GM21367 (cell line): ENCODE measurements at regions not wholly inside any gene's neighbourhood (a gene's known extent, or its start where the extent isn't known, plus 50 kb on each side); places are given as distances from the start of the nearest gene placed in this dataset.

Source experiments
- ATAC-seq: cut with Tn5 transposase; IDR thresholded peaks from one replicate; pipeline ENCODE4 v1.9.1; 2021; ENCODE audit not compliant: unreplicated experiment

DNA sequence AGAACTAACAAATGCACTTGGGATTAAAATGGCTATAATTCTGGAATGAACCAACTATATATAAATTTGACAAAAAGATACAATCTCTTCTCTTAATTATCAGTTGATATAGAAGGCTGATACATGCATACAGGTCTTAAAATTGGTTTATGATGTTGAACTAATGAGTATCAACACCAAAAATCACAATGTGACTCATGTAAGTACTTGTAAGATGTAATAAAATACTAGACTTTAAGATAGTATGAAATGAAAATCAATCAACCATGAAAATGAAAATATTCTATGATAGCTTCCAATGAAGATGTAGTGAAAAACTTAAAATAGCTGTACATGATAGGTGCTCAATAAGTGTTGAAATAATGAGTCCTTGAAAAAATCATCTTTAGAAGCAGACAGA is 116.6 kb upstream of the SOX5 start:
- ATAC-seq = no peak

DNA sequence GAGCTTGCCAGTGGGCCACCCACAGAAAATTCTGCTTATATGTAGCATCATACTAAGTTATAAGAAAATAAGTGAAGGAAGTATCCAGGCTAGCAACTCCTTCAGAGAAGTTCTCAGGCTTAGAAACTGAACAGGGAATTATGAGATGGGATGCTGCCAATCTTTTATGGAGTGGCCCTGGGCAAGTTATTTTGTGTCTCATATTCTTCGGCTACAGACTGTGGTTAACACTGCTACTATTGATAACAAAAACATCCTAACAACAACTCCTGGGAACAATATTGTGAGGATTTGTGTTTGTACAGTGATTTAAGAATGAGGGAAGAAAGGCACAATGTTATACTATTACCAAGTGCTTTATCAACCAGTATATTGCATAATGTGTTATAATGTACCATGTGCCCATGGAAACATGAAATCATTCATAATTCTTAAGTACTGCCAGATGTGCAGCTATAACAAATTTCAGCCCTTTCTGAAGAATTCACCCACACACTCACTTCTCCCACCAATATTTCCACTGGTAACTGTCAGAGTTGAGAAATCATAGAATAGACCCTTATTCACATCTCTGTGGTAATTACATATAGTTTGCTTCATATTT is 113.3 kb upstream of the SOX5 start:
- no peak for ATAC-seq

DNA sequence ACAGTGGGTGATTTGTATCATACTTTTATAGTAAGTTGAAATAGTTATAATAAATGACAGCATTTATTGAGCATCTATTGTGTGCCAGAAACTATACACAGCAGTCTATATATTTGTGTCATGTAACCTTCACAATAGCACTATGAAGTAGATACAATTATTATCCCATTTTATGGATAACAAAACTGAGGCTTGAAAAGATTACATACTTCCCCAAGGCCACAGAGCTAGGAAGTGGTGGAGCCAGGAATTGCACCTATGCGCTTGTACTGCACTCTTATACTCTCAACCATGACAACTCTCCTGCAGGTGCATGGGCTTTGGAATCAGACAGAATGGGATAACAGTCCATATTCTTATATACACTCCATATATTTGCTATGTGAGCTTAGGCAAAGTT is 110.6 kb upstream of the SOX5 start:
- no peak for ATAC-seq

DNA sequence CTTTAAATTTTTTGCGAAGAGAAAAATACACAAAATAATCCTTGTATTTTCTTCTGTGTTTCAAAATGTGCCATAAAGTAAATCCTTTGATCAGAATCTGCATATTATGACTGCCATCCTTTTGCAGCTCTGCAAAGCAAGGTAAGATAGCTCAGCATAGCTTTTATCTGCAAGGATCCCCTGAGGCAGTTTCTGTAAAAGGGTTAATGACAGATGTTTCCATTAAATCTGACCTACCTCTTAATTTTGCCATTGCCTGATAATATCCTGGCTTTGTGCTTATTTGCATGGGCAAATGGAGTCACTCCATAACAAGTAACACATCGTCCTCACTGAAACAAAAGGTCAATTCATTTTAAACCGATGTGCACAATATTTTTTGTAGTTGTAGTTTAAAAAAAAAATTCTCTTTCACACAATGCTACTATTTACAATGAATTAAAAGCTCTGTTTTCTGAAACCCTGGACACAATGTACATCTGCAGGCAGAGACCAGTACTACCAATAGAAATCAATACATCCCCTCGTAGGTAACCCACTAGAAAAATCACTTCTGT is 108.5 kb upstream of the SOX5 start:
- ATAC-seq = no peak

DNA sequence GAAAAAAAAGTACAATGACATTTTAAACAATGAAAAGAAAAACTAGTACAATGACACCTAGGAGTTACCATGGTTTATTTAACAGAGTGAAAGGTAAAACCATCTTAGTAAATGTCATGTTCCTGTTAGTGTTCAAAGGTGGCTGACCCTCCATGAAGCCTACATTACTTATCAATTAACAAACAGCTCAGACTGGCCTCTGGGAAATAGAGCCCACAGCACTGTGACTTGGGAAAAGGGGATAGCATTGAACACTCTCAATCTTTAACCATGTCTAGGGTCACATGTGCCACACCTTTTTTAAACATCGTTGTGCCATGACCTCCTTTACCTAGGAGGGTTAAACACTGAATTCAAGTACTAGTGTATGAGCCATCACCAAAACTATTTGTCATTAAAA is 106.3 kb upstream of the SOX5 start:
- no peak for ATAC-seq

DNA sequence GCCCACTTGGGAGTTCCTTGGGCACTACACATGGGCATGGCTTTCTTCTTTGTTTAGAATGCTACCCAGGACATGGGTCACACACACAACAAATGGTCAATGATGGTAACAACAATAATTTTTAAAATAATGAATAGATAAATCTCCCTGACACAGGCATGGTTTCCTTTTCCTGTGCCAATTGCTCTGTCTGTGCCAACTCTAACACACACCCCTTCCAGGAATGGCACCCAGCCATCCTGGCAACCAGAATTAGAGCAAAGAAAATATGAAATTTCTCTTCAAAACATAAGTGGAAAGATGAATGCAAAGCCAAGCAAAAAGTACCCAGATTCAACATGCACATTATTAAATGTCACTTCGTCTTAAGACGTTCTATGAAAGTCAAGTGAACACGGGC is 104.9 kb upstream of the SOX5 start:
- ATAC-seq = no peak

DNA sequence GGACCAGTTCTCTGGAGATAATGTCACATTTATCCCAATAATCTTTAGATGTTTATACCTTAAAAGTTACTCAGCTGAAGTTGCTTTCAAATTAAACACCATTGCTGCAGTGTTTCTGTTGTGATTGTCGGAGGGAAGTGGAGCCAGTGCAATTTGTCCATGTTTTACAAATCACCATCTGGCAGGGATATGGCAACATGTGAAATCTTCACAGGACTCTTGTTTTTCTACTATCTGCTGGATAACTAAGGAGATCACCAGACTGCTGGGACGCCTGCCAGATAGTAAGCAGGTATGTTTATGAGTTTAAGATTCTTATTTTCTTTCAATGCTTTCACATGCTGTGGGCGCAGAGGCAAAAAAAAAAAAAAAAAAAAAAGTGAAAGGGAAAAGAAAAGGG is 100.3 kb upstream of the SOX5 start:
- no peak for ATAC-seq

DNA sequence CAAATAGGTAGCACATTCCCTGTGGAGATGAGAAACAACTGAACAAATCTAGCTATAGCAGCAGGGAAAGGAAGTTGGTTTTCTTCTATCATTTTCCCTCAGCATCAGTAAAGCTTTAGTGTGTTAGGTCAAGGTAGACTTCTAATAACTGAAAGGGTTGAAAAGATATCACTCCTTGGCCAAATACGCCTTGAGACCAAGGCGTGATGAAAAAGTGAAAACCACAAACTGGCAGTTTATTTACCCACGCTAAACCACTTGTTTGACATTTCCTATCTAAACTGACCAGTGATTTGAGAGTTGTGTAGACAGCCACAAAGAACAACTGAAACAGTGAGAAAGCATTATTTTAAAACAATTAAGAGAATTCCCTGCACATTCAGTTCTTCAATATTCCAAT is 99.6 kb upstream of the SOX5 start:
- ATAC-seq = no peak

DNA sequence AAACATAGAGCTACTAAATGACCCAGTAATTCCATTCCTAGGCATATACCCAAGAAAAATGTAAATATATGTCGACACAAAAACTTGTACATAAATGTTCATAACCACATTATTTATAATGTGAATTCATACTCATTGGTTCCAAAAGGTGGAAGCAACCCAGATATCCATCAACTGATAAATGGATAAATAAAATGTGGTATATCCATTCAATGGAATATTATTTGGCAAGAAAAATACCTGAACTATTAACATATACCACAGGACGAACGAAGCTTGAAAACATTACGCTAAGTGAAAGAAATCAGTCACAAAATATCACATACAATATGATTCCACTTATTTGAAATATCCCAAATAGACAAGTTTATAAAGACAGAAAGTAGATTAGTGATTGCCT is 99.0 kb upstream of the SOX5 start:
- no peak for ATAC-seq

DNA sequence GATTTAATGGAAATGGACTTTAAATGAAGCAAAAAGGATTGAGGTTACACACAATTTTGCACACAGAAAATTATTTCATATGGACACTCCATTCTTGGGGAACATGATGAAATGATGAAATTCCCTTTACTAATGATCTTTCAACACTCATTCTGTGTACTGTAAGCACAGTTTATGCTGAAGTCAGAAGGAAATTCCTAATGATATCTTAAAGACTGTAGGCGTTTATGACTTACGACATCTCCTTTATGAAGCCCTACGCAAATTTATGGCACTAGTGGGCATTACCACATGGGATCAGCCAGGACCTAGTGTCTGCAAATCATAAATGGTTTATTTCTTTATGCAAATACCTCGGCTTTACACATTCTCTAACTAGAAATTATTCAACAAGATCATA is 97.9 kb upstream of the SOX5 start:
- ATAC-seq = no peak

DNA sequence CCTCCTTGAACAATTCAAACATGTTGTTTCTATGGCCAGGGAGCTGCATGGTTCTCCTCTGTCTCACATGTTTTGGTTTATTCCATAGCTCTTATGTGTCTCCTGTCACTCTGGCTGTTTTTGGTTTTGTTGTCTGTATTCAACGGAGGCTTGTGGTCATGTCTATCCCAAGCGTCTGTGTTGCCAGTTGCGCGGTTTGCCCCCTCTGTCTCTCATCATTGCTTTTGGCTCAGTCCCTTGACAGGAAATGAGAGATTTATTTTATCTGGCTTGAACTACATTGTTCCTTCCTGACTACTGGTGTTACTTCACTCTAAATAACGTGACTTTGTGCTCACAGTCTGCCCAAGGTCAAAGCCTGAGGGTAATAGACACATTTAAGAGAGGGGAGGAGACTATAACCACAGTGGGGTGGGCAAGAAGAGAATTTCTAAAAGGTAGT is 96.4 kb upstream of the SOX5 start:
- ATAC-seq = no peak

DNA sequence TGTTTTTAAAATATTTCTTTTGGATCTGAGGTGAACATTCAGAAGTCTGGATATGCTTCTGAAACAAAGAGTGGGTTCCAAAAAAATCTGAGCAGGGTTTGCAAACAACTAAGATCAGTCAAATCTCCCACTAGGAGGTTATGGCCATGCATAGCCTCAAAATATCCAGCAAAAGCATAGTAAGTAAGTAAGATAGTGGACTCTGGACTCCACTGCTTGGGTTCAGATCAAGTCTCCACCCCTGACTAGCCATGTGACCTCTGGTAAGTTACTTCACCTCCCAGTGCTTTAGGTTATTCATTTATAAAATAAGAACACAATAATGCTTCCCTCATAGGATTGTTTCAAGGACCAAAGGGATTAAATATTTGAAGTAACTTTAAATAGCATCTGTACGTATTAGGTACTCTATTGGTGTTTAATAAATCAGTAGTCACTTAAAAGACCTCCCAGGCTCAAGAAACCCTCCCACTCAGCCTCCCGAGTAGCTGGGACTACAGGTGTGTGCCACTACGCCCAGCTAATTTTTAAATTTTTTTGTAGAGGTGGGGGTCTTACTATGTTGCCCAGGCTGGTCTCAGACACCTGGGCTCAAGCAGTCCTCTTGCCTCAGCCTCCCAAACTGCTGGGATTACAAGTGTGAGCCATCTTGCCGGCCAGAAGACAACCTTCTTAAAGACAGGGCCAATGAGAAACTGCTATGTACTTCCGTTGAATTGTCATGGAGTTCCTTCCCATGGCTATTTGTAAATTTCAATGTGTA is 95.7 kb upstream of the SOX5 start:
- ATAC-seq = no peak

DNA sequence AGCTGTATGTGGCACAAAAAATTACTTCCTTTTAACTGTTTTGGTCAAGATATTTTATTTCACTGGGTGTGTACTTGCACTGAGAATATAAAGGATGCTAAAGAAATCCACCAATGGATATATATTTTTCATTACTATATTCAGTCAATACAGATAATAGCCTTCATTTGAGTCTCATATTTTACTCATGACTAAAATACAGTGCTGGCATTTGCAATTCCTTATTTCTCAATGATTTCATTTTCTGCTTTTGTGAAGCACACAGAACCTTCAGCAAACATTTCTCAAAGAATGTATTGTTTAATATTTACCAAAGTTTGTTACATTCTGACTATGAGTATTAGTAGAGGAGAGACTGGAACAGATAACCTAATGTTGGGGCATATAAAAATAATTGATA is 93.2 kb upstream of the SOX5 start:
- ATAC-seq = no peak

DNA sequence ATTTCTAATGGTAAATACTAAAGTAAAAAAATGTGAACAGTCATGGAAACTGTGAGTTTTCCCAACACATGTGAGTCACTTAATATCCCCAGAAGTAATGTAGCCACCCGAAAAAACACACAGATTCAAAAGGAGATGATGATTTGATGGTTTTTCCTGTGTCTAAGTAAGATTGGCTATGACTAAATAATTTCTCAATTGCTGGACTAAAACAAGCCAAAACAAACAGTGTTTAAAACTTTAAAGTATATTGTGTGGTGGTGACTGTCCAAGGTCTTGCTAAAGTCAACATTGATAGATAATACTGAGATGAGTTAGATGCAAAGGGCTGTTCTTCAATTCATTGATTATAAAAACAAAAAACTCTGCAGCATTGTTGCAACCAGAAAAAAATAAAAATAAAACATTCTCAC is 89.6 kb upstream of the SOX5 start:
- ATAC-seq = no peak

DNA sequence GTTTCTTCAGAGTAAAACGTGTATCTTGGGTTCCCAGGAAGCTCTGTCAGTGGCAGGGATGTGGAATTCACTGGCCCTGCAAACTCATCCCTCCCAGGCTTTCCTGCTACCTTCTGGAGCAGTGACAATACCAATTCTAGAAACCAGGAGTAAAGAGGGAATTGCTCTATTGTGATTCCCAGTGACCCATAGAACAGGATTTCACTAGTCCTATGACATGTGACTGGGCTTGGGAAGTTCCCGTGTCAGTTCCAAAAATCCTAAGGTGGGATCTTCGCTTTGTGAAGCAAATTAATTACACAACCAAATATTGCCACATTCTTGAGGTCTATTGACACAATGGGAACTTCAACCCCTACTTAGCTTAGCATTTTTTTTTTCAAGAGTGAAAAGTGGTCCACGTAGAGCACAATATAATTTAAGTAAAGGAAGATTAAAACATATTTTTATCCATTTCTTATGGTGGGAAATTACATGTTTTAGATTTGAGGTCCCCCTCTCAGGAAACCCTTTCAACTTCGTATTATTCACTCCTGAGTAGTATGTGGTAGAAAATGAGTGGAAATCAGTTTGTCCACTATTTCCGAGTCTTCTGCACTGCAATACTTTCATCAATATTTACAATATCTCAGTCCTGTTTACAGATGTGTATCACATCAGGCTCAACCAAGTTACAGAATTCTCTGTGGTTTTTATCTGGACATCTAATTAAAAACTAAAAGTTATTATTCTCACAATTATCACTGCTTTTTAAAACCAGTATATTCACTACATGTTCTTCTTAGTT is 88.9 kb upstream of the SOX5 start:
- no peak for ATAC-seq

DNA sequence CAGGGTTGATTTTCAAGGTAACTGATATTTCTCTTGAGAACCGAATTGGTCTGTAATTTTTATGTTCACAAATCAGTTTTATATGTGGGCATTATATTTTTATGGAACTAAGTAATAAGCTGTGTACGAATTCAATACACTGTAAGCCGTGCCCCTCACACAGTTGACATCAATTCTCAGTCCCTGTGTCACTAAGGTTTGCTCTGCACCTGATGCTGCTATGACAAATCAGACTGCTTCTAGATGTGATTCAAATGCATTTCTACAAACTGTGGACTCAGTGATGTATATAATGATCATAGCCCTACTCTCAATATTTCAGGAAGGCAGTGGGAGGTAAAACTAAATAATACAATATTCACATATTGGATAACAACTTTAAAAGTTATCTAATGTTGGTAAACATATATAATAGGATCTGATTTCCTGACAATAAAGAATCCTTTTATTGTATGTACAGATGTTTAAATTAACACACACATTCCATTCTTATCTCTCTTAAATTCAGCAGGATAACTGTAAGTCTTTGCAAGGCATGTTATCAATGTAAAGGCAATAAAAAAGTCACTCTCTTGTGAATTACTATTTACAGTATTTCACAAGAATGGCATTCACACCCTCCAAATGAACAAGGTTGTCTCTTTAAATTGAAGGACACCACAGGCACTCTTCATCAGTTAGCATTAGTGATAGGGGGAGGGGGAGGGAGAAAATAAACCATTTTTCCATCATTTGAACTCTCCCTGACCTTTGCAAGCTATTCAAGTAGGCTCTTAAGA is 87.2 kb upstream of the SOX5 start:
- ATAC-seq = no peak

DNA sequence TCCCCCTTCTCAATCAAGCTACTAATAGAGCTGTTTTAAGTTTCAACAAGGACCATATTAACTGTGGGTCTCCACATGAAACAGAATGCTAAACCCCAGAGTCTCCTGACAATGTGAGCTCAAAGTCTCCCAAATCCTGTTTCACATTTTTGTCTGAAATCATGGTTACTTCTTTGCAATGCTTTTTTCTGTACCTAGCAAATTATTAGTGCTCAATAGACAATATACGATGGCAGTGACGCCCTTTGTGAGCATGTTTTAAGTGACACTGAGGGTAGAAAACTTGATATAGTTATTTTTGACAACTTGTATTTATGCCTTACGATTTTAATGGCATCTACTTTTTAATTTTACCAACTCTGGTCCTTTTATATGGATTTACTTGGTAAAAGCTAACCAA is 85.4 kb upstream of the SOX5 start:
- no peak for ATAC-seq

DNA sequence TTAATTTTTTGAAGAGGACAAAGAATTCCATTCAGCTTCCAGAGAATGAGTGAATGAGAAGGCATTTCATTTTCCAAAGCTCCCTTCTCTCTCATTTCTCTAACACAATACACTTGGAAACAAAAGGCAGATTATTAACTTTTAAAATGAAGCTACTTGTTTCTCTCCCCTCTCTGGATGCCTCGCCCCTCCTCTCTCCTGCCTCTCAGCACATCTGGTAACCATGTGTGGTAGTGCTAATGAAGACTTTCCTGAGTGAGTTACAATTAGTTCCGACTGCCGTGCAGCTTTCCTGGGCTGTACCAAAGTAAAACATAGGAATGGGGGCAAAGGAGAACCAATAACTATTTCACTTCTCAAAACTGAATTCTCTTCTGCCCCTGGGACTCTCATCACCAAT is 84.7 kb upstream of the SOX5 start:
- ATAC-seq = no peak

DNA sequence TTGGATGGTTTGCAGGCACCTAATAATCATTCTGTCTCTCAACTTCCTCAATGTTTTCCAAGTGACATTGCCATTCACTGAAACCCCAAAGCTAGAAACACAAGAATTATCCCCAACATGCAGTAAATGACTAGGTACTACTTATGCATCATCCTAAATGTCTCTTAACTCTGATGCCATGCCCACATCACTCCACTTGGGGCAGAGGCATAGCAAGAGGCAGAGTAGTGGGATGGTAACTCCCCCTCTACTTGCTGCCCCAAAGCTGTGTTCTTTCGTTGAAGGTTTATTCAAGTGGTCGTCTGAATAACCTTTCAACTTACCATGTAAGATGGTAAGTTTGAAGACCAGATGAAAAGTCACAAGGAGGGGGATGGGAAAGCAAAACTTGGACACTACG is 77.9 kb upstream of the SOX5 start:
- ATAC-seq = no peak

DNA sequence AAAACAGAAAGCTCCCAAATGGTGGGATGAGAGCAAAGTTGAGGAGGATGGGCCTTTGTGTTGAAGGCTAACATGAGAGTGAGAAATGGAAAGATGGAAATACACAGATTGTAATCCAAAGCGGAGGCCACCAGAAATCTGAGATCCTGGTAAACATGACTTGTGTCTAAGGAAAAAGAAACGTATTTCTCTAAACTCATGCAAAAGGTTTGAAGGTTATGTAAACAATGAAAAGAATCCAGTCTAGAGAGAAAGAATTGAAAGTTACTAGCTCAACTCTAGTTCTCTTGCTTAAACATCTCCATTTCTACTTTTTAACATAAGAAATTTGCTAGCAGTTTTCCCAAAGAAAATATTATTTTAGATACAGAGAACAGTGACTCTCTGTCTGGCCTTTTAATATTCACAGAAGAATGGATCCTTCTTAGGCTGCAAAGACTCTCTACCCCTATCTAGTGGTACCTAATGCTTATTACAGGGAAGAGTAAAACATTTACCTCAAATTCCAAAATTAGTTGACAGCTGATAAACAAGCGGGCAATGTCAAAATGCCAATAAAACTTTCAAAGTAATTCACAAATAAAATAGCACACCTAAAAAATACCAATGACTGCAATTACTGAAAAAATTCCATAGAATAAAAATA is 75.8 kb upstream of the SOX5 start:
- no peak for ATAC-seq

DNA sequence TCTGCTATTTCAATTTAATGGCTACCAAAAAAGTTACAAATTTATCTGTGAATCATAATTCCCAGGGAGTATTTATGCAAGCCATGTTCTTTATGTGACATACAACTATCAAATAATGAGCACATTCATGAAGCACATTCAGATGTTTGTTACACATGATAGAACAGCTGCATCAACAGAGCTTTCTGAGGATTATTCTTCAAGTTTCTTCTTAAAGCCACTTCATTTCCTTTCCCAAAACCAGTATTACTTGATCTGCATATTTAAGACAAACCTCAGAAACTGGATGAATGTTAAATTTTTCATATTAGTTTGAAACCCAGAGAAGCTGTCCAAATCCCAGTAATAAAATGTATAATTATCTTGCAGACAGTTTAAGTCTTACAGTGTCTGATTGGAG is 73.6 kb upstream of the SOX5 start:
- ATAC-seq = no peak
